K562 (cell line): ENCODE measurements at regions not wholly inside any gene's neighbourhood (a gene's known extent, or its start where the extent isn't known, plus 50 kb on each side); places are given as distances from the start of the nearest gene placed in this dataset.

Experiments
- ATAC-seq: fragments of 200-7000 bp; cut with Tn5 transposase; 3 replicates; pipeline ENCODE4 v1.9.1; 2020; ENCODE audit warnings: moderate library complexity
- BruUV-seq: library from RNA; stranded (reverse); fragments of 400-500 nt; replicated peaks from 2 replicates; lab custom pipeline; 2021; lab: Mats Ljungman, UMichigan
- CTCF ChIA-PET: fragments of 300-600 bp; formaldehyde crosslinking; extraction: SDS; loops from one replicate; lab custom pipeline; 2021; ENCODE audit warnings: low intra/inter-chr PET ratio; lab: Yijun Ruan, JAX
- POLR2A ChIA-PET: fragments of 300-600, 350-650 bp; sonication (Branson Sonifier 250); formaldehyde crosslinking; extraction: SDS; loops from one replicate; lab custom pipeline; 2021; ENCODE audit warnings: antibody characterized with exemption, inconsistent platforms; lab: Yijun Ruan, JAX
- DNase-seq, 4 experiments: peaks; one replicate each; pipeline versions ENCODE4 v3.0.0 to v3.0.0-alpha.2; 2011 to 2018; ENCODE audit warnings: low spot score in 3 of 4, mixed read lengths in 3 of 4; ENCODE audit errors: extremely low read depth in 1 of 4
- FAIRE-seq: peaks from 2 replicates; lab custom pipeline; 2011; peaks lifted over from hg19 to GRCh38; lab: Jason Lieb, UNC
- H2AFZ ChIP-seq: 2 replicates; pipeline ENCODE4 v1.6.0; 2011; ENCODE audit warnings: low read depth, low read length, control low read depth, inconsistent platforms
- H3K27ac ChIP-seq: fragments of 200-600 bp; 3 replicates; pipeline ENCODE4 v1.8.0; 2011; ENCODE audit warnings: low read depth, mild to moderate bottlenecking, control low read depth, inconsistent platforms, low read length, moderate library complexity, mixed read lengths; ENCODE audit errors: extremely low read depth
- H3K27me3 ChIP-seq, 2 experiments: fragments of 300-600 bp in 1 of 2; 2 replicates in 1 of 2; 3 replicates in 1 of 2; pipeline versions ENCODE4 v1.6.0 to v1.8.0; 2011; ENCODE audit warnings: inconsistent platforms in 2 of 2, low read length in 2 of 2, mild to moderate bottlenecking in 1 of 2, mixed read lengths in 1 of 2, moderate library complexity in 1 of 2; ENCODE audit not compliant: control insufficient read depth in 2 of 2, insufficient read depth in 2 of 2
- H3K36me3 ChIP-seq: fragments of 300-600 bp; 3 replicates; pipeline ENCODE4 v1.8.0; 2011; ENCODE audit warnings: mild to moderate bottlenecking, low read length, inconsistent platforms; ENCODE audit not compliant: control insufficient read depth, insufficient read depth
- H3K4me1 ChIP-seq, 2 experiments: fragments of 200-600 bp in 1 of 2; replicated peaks in 1 of 2; 2 replicates in 1 of 2; 3 replicates in 1 of 2; pipeline versions ENCODE4 v1.5.1 to v1.8.0; 2011; ENCODE audit warnings: inconsistent platforms in 2 of 2, low read length in 2 of 2, mild to moderate bottlenecking in 1 of 2, mixed read lengths in 1 of 2, moderate library complexity in 1 of 2; ENCODE audit not compliant: control insufficient read depth in 2 of 2, insufficient read depth in 2 of 2
- H3K4me2 ChIP-seq: 2 replicates; pipeline ENCODE4 v1.6.1; 2011; ENCODE audit warnings: low read length, control low read depth, inconsistent platforms, mixed read lengths; ENCODE audit not compliant: insufficient read depth
- H3K4me3 ChIP-seq: fragments of 200-600 bp; sonication (generic), shearing (Covaris generic); 2 replicates; pipeline ENCODE4 v1.5.1; 2016; ENCODE audit warnings: control low read depth, inconsistent platforms
- H3K79me2 ChIP-seq: fragments of 200-600 bp; 3 replicates; pipeline ENCODE4 v1.8.0; 2011; ENCODE audit warnings: low read length, inconsistent platforms; ENCODE audit not compliant: control insufficient read depth, insufficient read depth
- H3K9ac ChIP-seq, 2 experiments: 2 replicates each; pipeline versions ENCODE4 v1.6.0 to v1.6.1; 2011; ENCODE audit warnings: low read depth in 2 of 2, low read length in 2 of 2, control low read depth in 1 of 2, inconsistent platforms in 1 of 2, mild to moderate bottlenecking in 1 of 2, mixed read lengths in 1 of 2; ENCODE audit not compliant: insufficient read depth in 1 of 2
- H3K9me1 ChIP-seq: one replicate; pipeline ENCODE4 v1.6.0; 2011; ENCODE audit warnings: inconsistent platforms, mild to moderate bottlenecking, low read length, moderate library complexity; ENCODE audit not compliant: control insufficient read depth, insufficient read depth
- H3K9me3 ChIP-seq: replicated peaks from 2 replicates; pipeline ENCODE4 v1.5.1; 2011; ENCODE audit warnings: low read depth, low read length, inconsistent platforms; ENCODE audit not compliant: control insufficient read depth, insufficient read depth
- H4K20me1 ChIP-seq: replicated peaks from 2 replicates; pipeline ENCODE4 v1.6.1; 2011; ENCODE audit warnings: low read length, inconsistent platforms, mixed read lengths; ENCODE audit not compliant: control insufficient read depth, insufficient read depth
- ARID2 ChIP-seq: fragments of 450-650 bp; IDR thresholded peaks from 2 replicates; pipeline ENCODE4 v1.6.1; 2017; ENCODE audit warnings: antibody characterized with exemption, mild to moderate bottlenecking
- BRD9 ChIP-seq: fragments of 450-650 bp; IDR thresholded peaks from 2 replicates; pipeline ENCODE4 v1.6.1; 2018; ENCODE audit warnings: low read depth; ENCODE audit not compliant: partially characterized antibody
- DPF2 ChIP-seq: fragments of 450-650 bp; IDR thresholded peaks from 2 replicates; pipeline ENCODE4 v1.6.1; 2016
- HDAC8 ChIP-seq: fragments of 450-650 bp; IDR thresholded peaks from 2 replicates; pipeline ENCODE4 v1.6.1; 2016; ENCODE audit warnings: mild to moderate bottlenecking, missing genetic modification characterization, moderate library complexity, missing compliant biosample characterization
- ZNF398 ChIP-seq: fragments of 250-450 bp; sonication (Bioruptor Pico); IDR thresholded peaks from 2 replicates; pipeline ENCODE4 v1.8.0; 2021; ENCODE audit warnings: moderate library complexity, mild to moderate bottlenecking, inconsistent platforms
- ZNF584 ChIP-seq: fragments of 200-800 bp; sonication (Bioruptor generic); IDR thresholded peaks from 2 replicates; pipeline ENCODE4 v1.6.1; 2016; ENCODE audit warnings: low read depth, mild to moderate bottlenecking, missing genetic modification characterization, missing compliant biosample characterization
- WGBS: fragments of 100-300 bp; shearing (Covaris generic); methylation state at CpG from one replicate; pipeline ENCODE4 v1.1.6; 2016; ENCODE audit warnings: low coverage, mixed read lengths; ENCODE audit not compliant: insufficient coverage; ENCODE audit errors: missing lambda C conversion rate; 5-methylcytosine and 5-hydroxymethylcytosine counted together
- in situ Hi-C: fragments of 300-500 bp; cut with MboI; formaldehyde crosslinking; loops from 4 replicates; pipeline ENCODE4 v1.15.0; 2018; ENCODE audit warnings: inconsistent platforms, mixed read lengths
- intact Hi-C: fragments of 100-400 bp; cut with micrococcal nuclease; formaldehyde crosslinking; loops from 2 replicates; pipeline ENCODE4 v1.14.2; 2022
- TF ChIP-seq, protein P1 (sequence below): sonication (generic); formaldehyde crosslinking; IDR thresholded peaks from 2 replicates; pipeline ENCODE4 v1.8.0; 2023; ENCODE audit warnings: mild to moderate bottlenecking, missing genetic modification reagents

GRCh38 chr5:58262226-58262625 lies 197.7 kb downstream of the PLK2 start:
- Histone ChIP-seq H3K36me3 (no peaks in the 10 kb centered on the region), H3K4me3 (no peak overlapping the region), H3K9me1 (no peaks in the 10 kb centered on the region), H2AFZ (no peak overlapping the region), H3K9ac (no peak overlapping the region), H3K4me2 (no peak overlapping the region), H3K4me1 (no peaks in the 10 kb centered on the region), H3K79me2 (no peaks in the 10 kb centered on the region), H3K9me3 (no peaks in the 10 kb centered on the region), H3K27me3 (no peaks in the 10 kb centered on the region), H4K20me1 (no peaks in the 10 kb centered on the region), H3K27ac (no peak overlapping the region)
- no TSS peak for BruUV-seq
- ATAC-seq, result no peak
- WGBS, result 0% methylated on average over 1 of the region's 1 CpG
- ChIA-PET CTCF (no interaction called here), POLR2A (no interaction called here)
- no peak for FAIRE-seq
- in situ Hi-C loops, result no loop called here
- no peak for DNase-seq
- intact Hi-C loops, result no loop called here
- no peak for TF ChIP-seq ARID2
- no peak for TF ChIP-seq BRD9
- no peak for TF ChIP-seq HDAC8 (tag)
- no peak for TF ChIP-seq ZNF584 (CRISPR knock-in tag)
- TF ChIP-seq, protein P1, sequence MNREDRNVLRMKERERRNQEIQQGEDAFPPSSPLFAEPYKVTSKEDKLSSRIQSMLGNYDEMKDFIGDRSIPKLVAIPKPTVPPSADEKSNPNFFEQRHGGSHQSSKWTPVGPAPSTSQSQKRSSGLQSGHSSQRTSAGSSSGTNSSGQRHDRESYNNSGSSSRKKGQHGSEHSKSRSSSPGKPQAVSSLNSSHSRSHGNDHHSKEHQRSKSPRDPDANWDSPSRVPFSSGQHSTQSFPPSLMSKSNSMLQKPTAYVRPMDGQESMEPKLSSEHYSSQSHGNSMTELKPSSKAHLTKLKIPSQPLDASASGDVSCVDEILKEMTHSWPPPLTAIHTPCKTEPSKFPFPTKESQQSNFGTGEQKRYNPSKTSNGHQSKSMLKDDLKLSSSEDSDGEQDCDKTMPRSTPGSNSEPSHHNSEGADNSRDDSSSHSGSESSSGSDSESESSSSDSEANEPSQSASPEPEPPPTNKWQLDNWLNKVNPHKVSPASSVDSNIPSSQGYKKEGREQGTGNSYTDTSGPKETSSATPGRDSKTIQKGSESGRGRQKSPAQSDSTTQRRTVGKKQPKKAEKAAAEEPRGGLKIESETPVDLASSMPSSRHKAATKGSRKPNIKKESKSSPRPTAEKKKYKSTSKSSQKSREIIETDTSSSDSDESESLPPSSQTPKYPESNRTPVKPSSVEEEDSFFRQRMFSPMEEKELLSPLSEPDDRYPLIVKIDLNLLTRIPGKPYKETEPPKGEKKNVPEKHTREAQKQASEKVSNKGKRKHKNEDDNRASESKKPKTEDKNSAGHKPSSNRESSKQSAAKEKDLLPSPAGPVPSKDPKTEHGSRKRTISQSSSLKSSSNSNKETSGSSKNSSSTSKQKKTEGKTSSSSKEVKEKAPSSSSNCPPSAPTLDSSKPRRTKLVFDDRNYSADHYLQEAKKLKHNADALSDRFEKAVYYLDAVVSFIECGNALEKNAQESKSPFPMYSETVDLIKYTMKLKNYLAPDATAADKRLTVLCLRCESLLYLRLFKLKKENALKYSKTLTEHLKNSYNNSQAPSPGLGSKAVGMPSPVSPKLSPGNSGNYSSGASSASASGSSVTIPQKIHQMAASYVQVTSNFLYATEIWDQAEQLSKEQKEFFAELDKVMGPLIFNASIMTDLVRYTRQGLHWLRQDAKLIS (CRISPR knock-in tag), result no peak
- TF ChIP-seq DPF2, result no peak
- TF ChIP-seq ZNF398 (CRISPR knock-in tag), result no peak
